ENCODE measurements at regions not wholly inside any gene's neighbourhood (a gene's known extent, or its start where the extent isn't known, plus 50 kb on each side); places are given as distances from the start of the nearest gene placed in this dataset.

- H2AFZ ChIP-seq (replicated peaks; ENCODE audit: low read length, poor library complexity), result no peak overlapping the region
- no peak for DNase-seq
- no peak overlapping the region for H4K5ac ChIP-seq (ENCODE audit: low read depth, low read length)
- ChIA-PET POLR2A (ENCODE audit: unreplicated experiment) (no interaction called here), CTCF (no interaction called here)
- H3K9me1 ChIP-seq (ENCODE audit: insufficient read depth, low read length), result no peaks in the 10 kb centered on the region
- no peak overlapping the region for H3K23ac ChIP-seq (ENCODE audit: low read depth, low read length)
- H3K4ac ChIP-seq (ENCODE audit: low read depth, low read length), result no peak overlapping the region
- no peak overlapping the region for H3K27ac ChIP-seq (ENCODE audit: insufficient read depth, low read length)
- no peak overlapping the region for H2BK120ac ChIP-seq (ENCODE audit: low read depth, low read length)
- no peak overlapping the region for H3K18ac ChIP-seq (ENCODE audit: low read depth, low read length)
- dilution Hi-C loops (cut with HindIII; ENCODE audit: low sequenced_read_pairs, unreplicated experiment) (no loop called here), in situ Hi-C loops (cut with MboI; ENCODE audit: low sequenced_read_pairs) (loop anchor here (10.0 kb wide), 1 partner anchor 894 kb away; no protein-coding TSS in a partner anchor), intact Hi-C loops (cut with micrococcal nuclease) (no loop called here)
- H3K4me1 ChIP-seq (ENCODE audit: control insufficient read depth, insufficient read depth, low read length), result no peaks in the 10 kb centered on the region
- H4K20me1 ChIP-seq (ENCODE audit: insufficient read depth, low read length), result no peaks in the 10 kb centered on the region
- H4K91ac ChIP-seq (ENCODE audit: insufficient read depth, low read depth, low read length), result no peak overlapping the region
- H2AK9ac ChIP-seq (replicated peaks; ENCODE audit: low read depth, low read length, poor library complexity), result no peak overlapping the region
- H3K36me3 ChIP-seq (ENCODE audit: control insufficient read depth, insufficient read depth, low read length), result no peaks in the 10 kb centered on the region
- H3K9me3 ChIP-seq (ENCODE audit: control insufficient read depth, insufficient read depth, low read length), result no peaks in the 10 kb centered on the region
- WGBS, 2 experiments (ENCODE audit: extremely low coverage in 2 of 2, insufficient read length in 1 of 2), result no CpG with 5 or more reads among the region's 4 CpGs
- peaks cover 70% of the 10 kb centered on the region for H3K27me3 ChIP-seq (ENCODE audit: control insufficient read depth, insufficient read depth, low read length)
- no peak overlapping the region for H3K4me2 ChIP-seq (ENCODE audit: low read depth, low read length)
- no peak overlapping the region for H3K56ac ChIP-seq (ENCODE audit: extremely low read depth, insufficient read depth, low read length)
- BruUV-seq (replicated peaks), result no TSS peak
- H3K4me3 ChIP-seq (ENCODE audit: insufficient read depth, low read depth, low read length), result no peak overlapping the region
- no peak for ATAC-seq (ENCODE audit: low read depth)
- H3K79me1 ChIP-seq (ENCODE audit: low read depth in 1 of 2, low read length in 2 of 2), result no peaks in the 10 kb centered on the region
- TF ChIP-seq FOS (IDR thresholded peaks at IDR 0.05; ENCODE audit: low read depth, low read length) (no peak), MAFK (IDR thresholded peaks at IDR 0.05; ENCODE audit: low read depth, low read length) (no peak), MXI1 (IDR thresholded peaks at IDR 0.05; ENCODE audit: borderline replicate concordance, low read depth, low read length) (no peak), RAD21 (IDR thresholded peaks at IDR 0.05; ENCODE audit: low read length) (no peak), MAZ (IDR thresholded peaks at IDR 0.05; ENCODE audit: borderline replicate concordance, low read depth, low read length) (no peak), CHD1 (IDR thresholded peaks at IDR 0.05; ENCODE audit: low read depth, low read length) (no peak), RCOR1 (IDR thresholded peaks at IDR 0.05; ENCODE audit: insufficient replicate concordance, low read length) (no peak), NFE2L2 (IDR thresholded peaks at IDR 0.05; ENCODE audit: low read depth, low read length) (no peak), USF2 (IDR thresholded peaks at IDR 0.05; ENCODE audit: low read depth, low read length) (no peak), RFX5 (IDR thresholded peaks at IDR 0.05; ENCODE audit: low read depth, low read length) (no peak), SMC3 (IDR thresholded peaks at IDR 0.05; ENCODE audit: low read depth, low read length) (no peak), ELK1 (IDR thresholded peaks at IDR 0.05; ENCODE audit: borderline replicate concordance, low read depth, low read length) (no peak), BHLHE40 (IDR thresholded peaks at IDR 0.05; ENCODE audit: low read depth, low read length) (no peak), CEBPB (IDR thresholded peaks at IDR 0.05; ENCODE audit: low read depth, low read length) (no peak), CTCF (conservative IDR thresholded peaks at IDR 0.05; ENCODE audit: low read depth, low read length) (no peak)
- H2BK15ac ChIP-seq (ENCODE audit: low read depth, low read length), result no peak overlapping the region
- H4K8ac ChIP-seq (ENCODE audit: low read depth in 2 of 2, low read length in 2 of 2), result no peak overlapping the region
- H3K9ac ChIP-seq (ENCODE audit: low read depth, low read length), result no peak overlapping the region
- H2BK5ac ChIP-seq (ENCODE audit: low read depth, low read length, poor library complexity, severe bottlenecking), result no peak overlapping the region
- H3K14ac ChIP-seq (replicated peaks; ENCODE audit: low read depth, low read length), result no peak overlapping the region
- no peak overlapping the region for H2BK20ac ChIP-seq (ENCODE audit: low read depth, low read length)
- no peak overlapping the region for H2AK5ac ChIP-seq (ENCODE audit: low read depth, low read length)
Measured at GRCh38 chr12:13270817-13271216, 74.3 kb downstream of the EMP1 start.

All from IMR-90 (cell line).